Activated CD4-positive, alpha-beta T cell treated with anti-CD3 and anti-CD28 coated beads, Interleukin-10, Interleukin-2, amounts not matched to agents 100 ng/mL and 50 ng/mL, durations not matched to agents 16 hours and 8 hours (primary cell): ENCODE measurements at regions not wholly inside any gene's neighbourhood (a gene's known extent, or its start where the extent isn't known, plus 50 kb on each side); places are given as distances from the start of the nearest gene placed in this dataset.

ENCODE experiments used
- DNase-seq: peaks from one replicate; pipeline ENCODE4 v3.0.0-alpha.2; 2020

DNA sequence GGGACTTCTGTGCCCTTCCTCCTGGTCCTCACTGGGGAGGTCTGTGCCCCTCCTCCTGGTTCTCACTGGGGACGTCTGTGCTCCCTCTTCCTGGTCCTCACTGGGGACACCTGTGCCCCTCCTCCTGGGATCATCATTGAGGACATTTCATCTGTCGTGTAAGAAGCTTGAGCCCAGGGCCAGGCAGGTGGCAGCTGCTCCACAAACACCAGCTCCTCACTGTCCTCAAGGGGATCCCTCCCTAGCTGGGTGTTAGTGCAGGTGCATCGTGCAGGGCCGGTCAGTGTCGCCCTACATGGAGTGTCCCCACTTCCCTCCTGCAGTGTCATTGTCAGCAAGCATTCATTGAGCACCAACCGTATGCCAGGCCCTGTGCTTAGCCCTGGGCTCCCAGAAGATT is 312.7 kb downstream of the PTPRU start:
- DNase-seq = no peak

DNA sequence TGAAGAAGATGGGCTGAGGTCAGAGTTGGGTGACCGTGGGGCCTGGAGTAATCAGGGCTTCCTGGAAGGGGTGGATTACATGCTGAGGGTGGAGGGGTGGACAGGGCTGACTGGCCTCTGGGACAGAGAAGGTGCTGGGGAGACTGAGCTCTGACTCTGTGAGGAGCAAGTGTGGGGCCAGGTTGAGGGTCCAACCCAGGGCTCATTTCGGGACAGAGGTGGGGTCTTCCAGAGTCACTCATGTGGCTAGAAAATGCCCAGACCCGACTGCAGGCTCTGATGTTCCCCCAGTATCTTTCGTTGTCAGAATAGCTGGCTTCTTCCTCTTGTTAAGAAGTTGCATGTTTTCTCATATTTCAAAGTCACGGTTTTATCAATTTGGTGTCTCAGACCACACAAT is 311.8 kb downstream of the PTPRU start:
- DNase-seq = no peak

DNA sequence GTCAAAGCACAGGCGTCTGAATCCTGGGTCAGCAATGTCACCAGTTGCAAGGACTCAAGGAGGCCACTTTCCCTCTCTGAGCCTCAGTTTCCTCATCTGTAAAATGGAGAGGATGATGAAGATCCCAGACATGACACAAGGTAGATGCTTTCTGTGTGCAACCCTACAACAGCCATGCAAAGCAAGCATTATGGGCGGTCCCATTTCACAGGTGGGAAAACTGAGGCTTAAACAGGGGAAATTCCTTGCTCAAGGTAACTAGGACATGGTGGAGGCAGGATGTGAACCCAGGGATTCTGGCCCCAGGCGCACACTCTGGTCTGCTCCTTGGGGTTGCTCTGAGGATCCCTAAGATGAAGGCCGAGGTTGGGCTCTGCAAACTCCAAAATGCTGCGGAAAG is 311.0 kb downstream of the PTPRU start:
- DNase-seq = no peak

DNA sequence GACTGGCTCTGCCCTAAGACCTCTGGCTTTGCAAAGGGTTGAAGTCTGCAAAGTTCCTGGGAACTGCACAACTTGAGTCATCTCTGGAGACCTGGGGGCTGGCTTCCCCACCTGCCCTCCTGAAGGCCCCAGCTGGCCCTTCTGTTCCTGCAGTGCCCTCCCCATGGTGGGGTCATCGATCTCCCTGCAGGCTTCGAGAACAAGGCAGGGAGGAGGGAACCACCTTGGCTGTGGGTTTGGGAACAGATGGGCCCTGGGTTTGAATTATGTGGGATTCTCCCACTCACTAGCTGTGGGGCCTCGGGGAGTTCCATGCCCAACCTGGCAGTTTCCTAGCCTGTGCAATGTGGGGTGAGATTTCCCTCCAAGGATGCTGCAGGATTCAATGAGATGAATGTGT is 310.2 kb downstream of the PTPRU start:
- DNase-seq = no peak

DNA sequence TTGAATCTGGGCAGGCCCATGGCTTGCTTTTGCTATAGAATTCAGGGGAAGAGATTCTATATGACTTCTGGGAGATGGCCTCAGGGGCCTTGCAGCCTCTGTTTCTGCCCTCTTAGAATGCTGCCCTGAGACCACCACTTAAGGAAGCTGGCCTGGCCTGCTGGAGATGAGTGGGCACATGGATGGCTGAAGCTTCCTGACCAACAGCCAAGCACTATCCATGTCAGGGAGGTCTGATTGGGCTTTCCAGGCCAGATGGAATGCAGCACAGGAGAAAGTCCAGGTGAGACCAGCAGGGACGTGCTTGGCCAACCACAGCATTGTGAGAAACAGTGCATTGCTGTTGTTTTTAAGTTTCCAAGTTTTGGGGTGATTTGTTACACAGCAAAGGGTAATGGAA is 308.1 kb downstream of the PTPRU start:
- DNase-seq = no peak

- DNase-seq = no peak
Observed at GRCh38 chr1:29543586-29543985, 307.3 kb downstream of the PTPRU start.

- DNase-seq = no peak
Observed at GRCh38 chr1:29542548-29542947, 306.2 kb downstream of the PTPRU start.

DNA sequence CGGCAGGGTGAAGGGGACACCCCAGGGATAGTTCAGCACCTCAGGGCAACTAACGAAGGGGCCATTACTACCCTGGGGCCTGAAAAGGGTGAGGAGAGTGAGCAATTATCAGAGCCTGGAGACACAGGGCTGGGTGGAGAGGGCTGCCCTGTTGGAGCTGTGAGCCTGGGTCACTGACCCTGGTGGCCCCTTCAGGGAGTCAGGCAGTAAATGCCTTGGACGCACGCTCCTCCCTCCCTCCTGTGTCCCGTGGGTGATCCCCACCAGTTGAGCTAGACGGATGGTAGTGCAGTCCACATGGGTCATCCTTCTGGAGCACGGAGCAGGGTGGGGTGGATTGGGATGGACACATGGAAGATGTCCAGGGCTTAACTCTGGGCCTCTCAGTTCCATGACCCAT is 305.3 kb downstream of the PTPRU start:
- no peak for DNase-seq

GRCh38 chr1:29540801-29541357 is 304.6 kb downstream of the PTPRU start:
- DNase-seq = no peak

DNA sequence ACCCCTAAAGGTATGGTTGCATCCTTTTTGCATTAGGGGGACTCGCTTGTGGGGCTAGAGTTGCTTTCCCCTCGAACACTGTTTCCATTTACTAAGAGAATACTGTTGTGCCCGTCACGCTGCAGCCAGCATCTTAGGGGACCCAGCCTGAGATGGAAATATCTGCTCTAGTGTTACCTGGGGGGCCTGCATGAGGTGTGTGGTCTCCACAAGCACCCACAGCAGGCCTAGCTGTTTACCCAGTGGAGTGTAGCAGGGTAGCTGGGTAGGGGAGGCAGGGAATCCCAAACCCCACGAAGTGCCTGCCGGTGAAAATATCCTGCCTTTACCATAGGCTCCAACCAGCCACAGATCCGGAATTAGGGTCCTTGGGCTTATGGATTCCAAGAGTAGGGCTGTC is 303.6 kb downstream of the PTPRU start:
- no peak for DNase-seq

GRCh38 chr1:29538586-29538985 is 302.3 kb downstream of the PTPRU start:
- DNase-seq = no peak

DNA sequence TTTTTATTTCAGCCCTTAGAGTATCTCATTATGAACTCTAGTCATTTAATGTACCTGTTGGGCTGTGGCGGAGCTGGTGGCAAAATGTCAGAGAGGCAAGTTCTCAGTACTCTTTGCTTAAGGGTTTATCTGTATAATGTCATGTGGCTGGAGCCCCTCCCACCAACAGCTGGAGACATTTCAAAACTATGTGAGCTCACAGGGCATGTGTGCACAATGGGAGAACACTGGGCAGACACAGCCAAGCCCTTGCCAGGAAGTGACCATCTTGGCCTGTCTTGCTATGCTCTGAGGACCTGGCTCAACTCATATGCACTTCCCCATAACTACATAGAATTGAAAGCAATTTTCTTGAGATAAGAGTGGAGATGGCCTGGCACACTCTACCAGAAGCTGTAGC is 296.4 kb downstream of the PTPRU start:
- DNase-seq = no peak

- DNase-seq = no peak
Observed at GRCh38 chr1:29532285-29532684, 296.0 kb downstream of the PTPRU start.

- no peak for DNase-seq
Observed at GRCh38 chr1:29531596-29531995, 295.3 kb downstream of the PTPRU start.

DNA sequence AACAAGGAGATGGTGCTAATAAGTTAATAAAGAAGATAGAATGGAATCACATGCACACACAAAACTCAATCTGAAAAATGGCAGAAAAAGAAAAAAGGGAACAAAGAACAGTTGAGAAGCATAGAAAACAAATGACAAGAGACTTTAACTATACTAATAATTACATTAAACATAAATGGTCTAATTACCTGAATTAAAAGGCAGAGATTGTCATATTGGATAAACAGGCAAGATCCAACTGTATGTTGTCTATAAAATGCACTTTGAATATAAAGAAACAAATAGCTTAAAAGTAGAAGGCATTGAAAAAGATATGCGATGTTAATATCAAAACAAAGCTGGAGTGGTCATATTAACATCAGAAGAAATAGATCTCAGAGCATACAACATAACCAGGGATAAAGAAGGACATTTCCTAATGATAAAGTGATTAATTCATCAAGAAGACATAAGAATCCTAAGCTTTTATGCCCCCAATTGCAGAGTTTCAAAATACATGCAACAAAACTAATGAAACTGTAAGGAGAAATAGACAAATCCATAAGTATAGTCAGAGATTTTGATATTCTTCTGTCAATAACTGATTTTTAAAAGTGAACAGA is 293.5 kb downstream of the PTPRU start:
- no peak for DNase-seq

DNA sequence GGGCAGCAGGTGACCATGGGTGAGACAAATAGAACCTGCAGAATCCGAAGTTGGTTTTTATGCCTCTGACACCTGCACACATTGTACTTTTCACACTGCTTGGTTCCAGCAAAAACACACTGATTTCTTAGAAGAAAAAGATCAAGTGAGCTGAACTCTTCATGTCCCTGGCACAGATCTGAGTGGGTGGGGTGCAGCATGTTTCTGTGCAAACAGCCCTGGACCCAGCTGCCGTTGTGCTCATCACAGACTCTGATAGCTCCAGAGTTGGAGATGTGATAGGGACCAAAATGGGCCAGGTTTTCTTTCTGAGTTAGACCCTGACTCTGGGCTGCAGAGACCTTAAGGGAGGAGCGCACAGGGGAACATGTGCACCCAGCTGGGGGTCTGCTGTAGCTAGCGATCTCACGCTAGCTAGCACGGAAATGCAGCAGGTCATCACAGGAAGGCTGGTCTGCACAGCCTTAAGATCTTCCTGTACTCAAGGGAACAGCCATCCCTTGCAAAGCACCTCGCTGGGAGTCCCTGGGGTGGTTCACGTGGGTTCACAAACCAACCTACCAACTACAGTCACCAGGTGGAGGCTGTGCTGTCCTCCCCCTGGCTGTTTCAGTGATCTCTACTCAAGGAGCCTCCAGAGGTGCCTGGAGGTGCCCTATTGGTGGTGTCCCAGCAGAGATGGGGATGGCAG is 291.1 kb downstream of the PTPRU start:
- no peak for DNase-seq

GRCh38 chr1:29525941-29526340 is 289.6 kb downstream of the PTPRU start:
- no peak for DNase-seq

- no peak for DNase-seq
Observed at GRCh38 chr1:29524285-29525065, 288.2 kb downstream of the PTPRU start.

DNA sequence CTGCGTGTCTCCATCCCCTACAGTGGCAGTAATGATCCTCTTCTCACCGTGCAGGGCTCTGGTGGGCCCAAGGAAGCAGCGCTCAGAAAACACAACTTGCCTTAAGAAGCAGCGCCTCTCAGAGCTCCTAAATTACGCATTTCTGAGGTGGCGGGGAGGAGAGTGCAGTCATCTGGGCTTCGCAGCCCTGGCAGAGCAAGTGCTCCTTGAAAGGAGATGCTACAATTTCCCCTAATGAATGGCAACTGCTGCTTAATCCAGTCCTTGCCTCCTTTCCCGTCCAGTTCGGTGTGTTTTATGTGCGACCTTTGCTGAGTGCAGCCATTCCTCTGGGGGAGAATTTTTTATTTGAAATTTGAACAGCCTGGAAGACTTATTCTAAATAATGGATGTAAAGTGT is 287.3 kb downstream of the PTPRU start:
- no peak for DNase-seq

GRCh38 chr1:29523136-29523535 is 286.8 kb downstream of the PTPRU start:
- no peak for DNase-seq

DNA sequence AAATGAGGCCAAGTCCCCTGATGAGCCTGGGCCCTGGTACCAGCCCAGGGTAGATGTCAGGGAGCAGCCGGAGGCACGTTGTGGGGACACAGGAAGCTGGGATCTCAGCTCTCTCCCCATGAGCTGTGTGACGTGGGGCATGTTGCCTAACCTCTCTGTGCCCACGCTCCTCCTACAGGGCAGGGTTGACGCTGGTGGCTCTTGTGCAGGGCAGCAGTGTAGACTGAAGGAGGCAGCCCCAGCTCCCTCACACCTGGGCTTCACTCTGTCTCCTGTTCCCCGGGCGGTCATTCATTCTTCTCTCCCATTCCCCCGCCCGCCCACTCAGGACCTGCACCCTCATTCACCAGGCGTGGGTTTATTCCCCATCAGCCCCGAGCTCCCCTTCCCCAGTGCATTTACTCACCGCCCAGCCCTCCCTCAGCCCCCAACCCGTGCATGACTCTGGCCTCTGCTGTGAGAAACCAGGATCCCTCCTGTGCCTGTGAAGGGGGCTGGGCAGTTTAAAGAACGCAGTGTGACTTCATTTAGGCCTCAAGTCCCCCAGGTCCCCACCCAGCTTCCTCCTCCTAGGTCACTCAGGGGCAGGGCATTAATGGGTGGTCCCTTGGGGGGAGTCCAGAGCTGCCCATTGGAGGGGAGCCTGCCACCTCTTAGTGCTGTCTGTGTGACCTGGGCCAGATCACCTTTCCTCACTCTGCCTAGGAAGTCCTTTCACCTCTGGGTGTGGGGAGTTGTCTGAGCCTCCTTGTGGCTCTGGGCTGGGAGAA is 285.7 kb downstream of the PTPRU start:
- no peak for DNase-seq

GRCh38 chr1:29521438-29521715 is 285.1 kb downstream of the PTPRU start:
- no peak for DNase-seq
